ENCODE measurements at regions not wholly inside any gene's neighbourhood (a gene's known extent, or its start where the extent isn't known, plus 50 kb on each side); places are given as distances from the start of the nearest gene placed in this dataset.

- TF ChIP-seq CTCF (conservative IDR thresholded peaks at IDR 0.05): no peak
- no peak for TF ChIP-seq EZH2 (IDR thresholded peaks at IDR 0.05; ENCODE audit: low read depth)
These were observed 462.8 kb downstream of the PCDH18 start for GRCh38 chr4:137069473-137069872.

Measured in PC-9 (cell line).